ENCODE measurements at regions not wholly inside any gene's neighbourhood (a gene's known extent, or its start where the extent isn't known, plus 50 kb on each side); places are given as distances from the start of the nearest gene placed in this dataset.

- Histone ChIP-seq H3K4me1 (ENCODE audit: insufficient read depth, low read length) (peaks cover 2% of the 10 kb centered on the region; the same call in 1 of the 2 replicates), H2AFZ (ENCODE audit: low read depth, low read length) (no peak overlapping the region; the same call in 1 of the 2 replicates), H3K9ac (ENCODE audit: low read depth, low read length) (no peak overlapping the region), H3K4me3 (ENCODE audit: low read depth in 1 of 2, low read length in 2 of 2) (no peak overlapping the region), H4K20me1 (ENCODE audit: insufficient read depth, low read length) (no peaks in the 10 kb centered on the region), H3K27ac (ENCODE audit: low read length) (no peak overlapping the region), H3K79me2 (ENCODE audit: insufficient read depth, low read length) (no peaks in the 10 kb centered on the region), H3K4me2 (ENCODE audit: insufficient read depth, low read length) (no peak overlapping the region), H3K36me3 (ENCODE audit: insufficient read depth, low read length) (no peaks in the 10 kb centered on the region), H3K9me3 (ENCODE audit: insufficient read depth, low read length, severe bottlenecking) (no peaks in the 10 kb centered on the region), H3K27me3 (ENCODE audit: insufficient read depth, low read length, poor library complexity) (no peaks in the 10 kb centered on the region)
- no peak for ATAC-seq (ENCODE audit: insufficient read depth, low read depth)
- TF ChIP-seq EZH2 (IDR thresholded peaks at IDR 0.05; ENCODE audit: borderline replicate concordance, low read depth, low read length, severe bottlenecking): no peak
- TF ChIP-seq, protein P1, sequence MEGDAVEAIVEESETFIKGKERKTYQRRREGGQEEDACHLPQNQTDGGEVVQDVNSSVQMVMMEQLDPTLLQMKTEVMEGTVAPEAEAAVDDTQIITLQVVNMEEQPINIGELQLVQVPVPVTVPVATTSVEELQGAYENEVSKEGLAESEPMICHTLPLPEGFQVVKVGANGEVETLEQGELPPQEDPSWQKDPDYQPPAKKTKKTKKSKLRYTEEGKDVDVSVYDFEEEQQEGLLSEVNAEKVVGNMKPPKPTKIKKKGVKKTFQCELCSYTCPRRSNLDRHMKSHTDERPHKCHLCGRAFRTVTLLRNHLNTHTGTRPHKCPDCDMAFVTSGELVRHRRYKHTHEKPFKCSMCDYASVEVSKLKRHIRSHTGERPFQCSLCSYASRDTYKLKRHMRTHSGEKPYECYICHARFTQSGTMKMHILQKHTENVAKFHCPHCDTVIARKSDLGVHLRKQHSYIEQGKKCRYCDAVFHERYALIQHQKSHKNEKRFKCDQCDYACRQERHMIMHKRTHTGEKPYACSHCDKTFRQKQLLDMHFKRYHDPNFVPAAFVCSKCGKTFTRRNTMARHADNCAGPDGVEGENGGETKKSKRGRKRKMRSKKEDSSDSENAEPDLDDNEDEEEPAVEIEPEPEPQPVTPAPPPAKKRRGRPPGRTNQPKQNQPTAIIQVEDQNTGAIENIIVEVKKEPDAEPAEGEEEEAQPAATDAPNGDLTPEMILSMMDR (IDR thresholded peaks at IDR 0.05; ENCODE audit: borderline replicate concordance, extremely low read depth, low read length, poor library complexity, severe bottlenecking): no peak
- no peak for DNase-seq
These were observed 103.9 kb upstream of the DUSP10 start for GRCh38 chr1:221845650-221846371.

GRCh38 chr1:221841983-221842335, 100.1 kb upstream of the DUSP10 start:
- no peak overlapping the region for H3K4me2 ChIP-seq (ENCODE audit: insufficient read depth, low read length)
- no peak for ATAC-seq (ENCODE audit: insufficient read depth, low read depth)
- TF ChIP-seq EZH2 (IDR thresholded peaks at IDR 0.05; ENCODE audit: borderline replicate concordance, low read depth, low read length, severe bottlenecking): no peak
- TF ChIP-seq, protein P1 (IDR thresholded peaks at IDR 0.05; ENCODE audit: borderline replicate concordance, extremely low read depth, low read length, poor library complexity, severe bottlenecking): no peak
- H3K9ac ChIP-seq (ENCODE audit: low read depth, low read length): no peak overlapping the region
- H3K4me1 ChIP-seq (ENCODE audit: insufficient read depth, low read length): peaks cover 17% of the 10 kb centered on the region
- H3K4me3 ChIP-seq (ENCODE audit: low read depth in 1 of 2, low read length in 2 of 2): no peak overlapping the region
- H2AFZ ChIP-seq (ENCODE audit: low read depth, low read length): no peak overlapping the region
- DNase-seq: no peak
- H3K27ac ChIP-seq (ENCODE audit: low read length): no peak overlapping the region
- no peaks in the 10 kb centered on the region for H3K36me3 ChIP-seq (ENCODE audit: insufficient read depth, low read length)
- H3K27me3 ChIP-seq (ENCODE audit: insufficient read depth, low read length, poor library complexity): no peaks in the 10 kb centered on the region
- H3K9me3 ChIP-seq (ENCODE audit: insufficient read depth, low read length, severe bottlenecking): no peaks in the 10 kb centered on the region
- no peaks in the 10 kb centered on the region for H3K79me2 ChIP-seq (ENCODE audit: insufficient read depth, low read length)
- no peaks in the 10 kb centered on the region for H4K20me1 ChIP-seq (ENCODE audit: insufficient read depth, low read length)

DNA sequence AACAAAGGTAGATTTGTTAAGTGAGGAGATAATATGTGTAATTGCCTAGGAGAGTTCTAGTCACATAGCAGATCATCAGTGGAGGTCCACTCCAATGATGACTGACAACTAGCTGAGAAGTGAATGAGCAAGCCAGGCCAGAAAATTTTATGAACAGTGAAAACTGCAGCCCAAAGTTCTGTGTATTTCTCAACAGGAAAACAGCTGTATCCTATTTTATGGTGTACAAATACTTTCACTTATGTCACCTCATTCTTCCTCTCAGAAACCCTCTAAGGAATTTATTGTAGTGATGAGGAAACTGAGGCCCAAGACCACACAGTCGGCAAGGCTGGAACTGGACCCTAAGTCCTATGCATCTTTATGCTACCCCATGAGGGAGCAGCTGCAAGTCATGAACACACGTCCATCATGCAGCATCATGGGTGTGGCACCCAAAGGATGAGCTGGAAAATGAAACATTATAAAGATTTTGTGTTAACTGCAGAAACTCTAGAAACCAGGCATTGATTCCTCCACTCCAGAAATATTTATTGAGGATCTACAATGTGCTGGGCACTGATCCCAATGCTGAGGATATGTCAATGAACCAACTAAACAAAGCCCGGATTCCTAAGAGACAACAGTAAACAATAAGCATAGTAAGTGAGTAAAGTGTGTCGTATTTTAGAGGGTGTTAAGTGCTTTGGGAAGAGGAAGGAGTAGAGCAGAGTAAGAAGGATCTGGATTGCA, 99.5 kb upstream of the DUSP10 start:
- H3K4me3 ChIP-seq (ENCODE audit: low read depth in 1 of 2, low read length in 2 of 2): no peak overlapping the region
- H3K27ac ChIP-seq (ENCODE audit: low read length): no peak overlapping the region
- no peaks in the 10 kb centered on the region for H3K9me3 ChIP-seq (ENCODE audit: insufficient read depth, low read length, severe bottlenecking)
- no peaks in the 10 kb centered on the region for H3K36me3 ChIP-seq (ENCODE audit: insufficient read depth, low read length)
- no peak for TF ChIP-seq EZH2 (IDR thresholded peaks at IDR 0.05; ENCODE audit: borderline replicate concordance, low read depth, low read length, severe bottlenecking)
- TF ChIP-seq, protein P1 (IDR thresholded peaks at IDR 0.05; ENCODE audit: borderline replicate concordance, extremely low read depth, low read length, poor library complexity, severe bottlenecking): no peak
- H3K27me3 ChIP-seq (ENCODE audit: insufficient read depth, low read length, poor library complexity): no peaks in the 10 kb centered on the region
- peaks cover 18% of the 10 kb centered on the region for H3K4me1 ChIP-seq (ENCODE audit: insufficient read depth, low read length)
- DNase-seq (no peak), ATAC-seq (ENCODE audit: insufficient read depth, low read depth) (no peak)
- H2AFZ ChIP-seq (ENCODE audit: low read depth, low read length): no peak overlapping the region
- H3K79me2 ChIP-seq (ENCODE audit: insufficient read depth, low read length): no peaks in the 10 kb centered on the region
- no peak overlapping the region for H3K4me2 ChIP-seq (ENCODE audit: insufficient read depth, low read length)
- H3K9ac ChIP-seq (ENCODE audit: low read depth, low read length): no peak overlapping the region
- H4K20me1 ChIP-seq (ENCODE audit: insufficient read depth, low read length): no peaks in the 10 kb centered on the region

All from DND-41 (cell line).